ENCODE measurements at regions not wholly inside any gene's neighbourhood (a gene's known extent, or its start where the extent isn't known, plus 50 kb on each side); places are given as distances from the start of the nearest gene placed in this dataset.
A peak's percentile ranks its signal among the peaks of the same experiment; 100 is the strongest.

- no peak for DNase-seq
These were observed 49.9 kb upstream of the ATP2B2 start for GRCh38 chr3:10555263-10555662.

GRCh38 chr3:10556312-10556711, 50.9 kb upstream of the ATP2B2 start:
- peak; percentile 22 for DNase-seq

- no peak for DNase-seq
These were observed 51.9 kb upstream of the ATP2B2 start for GRCh38 chr3:10557250-10557649.

GRCh38 chr3:10557781-10558373, 52.5 kb upstream of the ATP2B2 start:
- no peak for DNase-seq

GRCh38 chr3:10558736-10559135, 53.4 kb upstream of the ATP2B2 start:
- DNase-seq, result no peak

- DNase-seq, result no peak
These were observed 54.9 kb upstream of the ATP2B2 start for GRCh38 chr3:10560060-10560861.

GRCh38 chr3:10561162-10561945, 56.0 kb upstream of the ATP2B2 start:
- DNase-seq, result no peak

- DNase-seq, result no peak
These were observed 56.7 kb upstream of the ATP2B2 start for GRCh38 chr3:10561946-10562560.

- DNase-seq, result peak; percentile 38
These were observed 58.0 kb upstream of the ATP2B2 start for GRCh38 chr3:10563396-10563795.

- DNase-seq, result no peak
These were observed 60.4 kb upstream of the ATP2B2 start for GRCh38 chr3:10565814-10566213.

- no peak for DNase-seq
These were observed 61.1 kb upstream of the ATP2B2 start for GRCh38 chr3:10566451-10566850.

- DNase-seq, result no peak
These were observed 63.2 kb upstream of the ATP2B2 start for GRCh38 chr3:10568549-10568948.

GRCh38 chr3:10570196-10570946, 65.0 kb upstream of the ATP2B2 start:
- DNase-seq, result no peak

GRCh38 chr3:10574101-10574620, 68.8 kb upstream of the ATP2B2 start:
- DNase-seq, result no peak

GRCh38 chr3:10575601-10576160, 70.3 kb upstream of the ATP2B2 start:
- no peak for DNase-seq

- no peak for DNase-seq
These were observed 72.1 kb upstream of the ATP2B2 start for GRCh38 chr3:10577486-10577885.

- DNase-seq, result no peak
These were observed 75.0 kb upstream of the ATP2B2 start for GRCh38 chr3:10580426-10580825.

- DNase-seq, result no peak
These were observed 75.9 kb upstream of the ATP2B2 start for GRCh38 chr3:10581251-10581650.

GRCh38 chr3:10581716-10582115, 76.3 kb upstream of the ATP2B2 start:
- no peak for DNase-seq

- DNase-seq, result peak; percentile 36
These were observed 77.3 kb upstream of the ATP2B2 start for GRCh38 chr3:10582733-10583132.

GRCh38 chr3:10583798-10584708, 78.7 kb upstream of the ATP2B2 start:
- DNase-seq, result no peak
